ENCODE measurements at regions not wholly inside any gene's neighbourhood (a gene's known extent, or its start where the extent isn't known, plus 50 kb on each side); places are given as distances from the start of the nearest gene placed in this dataset.

- no peak for TF ChIP-seq REST (IDR thresholded peaks at IDR 0.05; ENCODE audit: low read depth)
- no peak for TF ChIP-seq SRF (IDR thresholded peaks at IDR 0.05; ENCODE audit: low read depth)
- TF ChIP-seq ZNF274 (IDR thresholded peaks at IDR 0.05; ENCODE audit: low read depth, low read length): no peak
- TF ChIP-seq POLR2A (IDR thresholded peaks at IDR 0.05; ENCODE audit: borderline replicate concordance, extremely low read depth, insufficient read depth, insufficient read length): no peak
- no peak for TF ChIP-seq EZH2phosphoT487 (IDR thresholded peaks at IDR 0.05; ENCODE audit: borderline replicate concordance)
Observed at GRCh38 chr12:108033090-108033489, 96.0 kb upstream of the WSCD2 start (continued).

GRCh38 chr12:108035372-108035771, 93.7 kb upstream of the WSCD2 start:
- Histone ChIP-seq H3K4me1 (ENCODE audit: control insufficient read depth in 1 of 2, insufficient read depth in 2 of 2, low read length in 2 of 2) (no peaks in the 10 kb centered on the region), H3K9me2 (ENCODE audit: insufficient read depth) (no peaks in the 10 kb centered on the region), H3K27me3 (ENCODE audit: insufficient read depth, low read length) (peaks cover 29% of the 10 kb centered on the region), H3K36me3 (ENCODE audit: control insufficient read depth in 1 of 2, insufficient read depth in 2 of 2, low read length in 2 of 2) (no peaks in the 10 kb centered on the region), H3K9ac (ENCODE audit: low read length) (no peak overlapping the region), H4K20me1 (ENCODE audit: insufficient read depth) (no peaks in the 10 kb centered on the region), H3K79me2 (ENCODE audit: insufficient read depth, low read length) (no peaks in the 10 kb centered on the region), H3K4me3 (replicated peaks in 1 of 2; ENCODE audit: low read depth in 1 of 2, low read length in 2 of 2) (no peak overlapping the region), H3K27ac (ENCODE audit: low read depth, low read length) (no peak overlapping the region), H2AFZ (ENCODE audit: low read depth, low read length, poor library complexity, severe bottlenecking) (no peak overlapping the region), H3K9me3 (ENCODE audit: control insufficient read depth in 1 of 2, insufficient read depth in 1 of 2, low read depth in 1 of 2, low read length in 2 of 2) (no peaks in the 10 kb centered on the region), H3K4me2 (ENCODE audit: low read length) (no peak overlapping the region)
- intact Hi-C loops (cut with micrococcal nuclease): no loop called here
- ATAC-seq (no peak), DNase-seq (ENCODE audit: low read depth, low spot score) (no peak)
- TF ChIP-seq FOSL1 (IDR thresholded peaks at IDR 0.05; ENCODE audit: low read depth) (no peak), SRF (IDR thresholded peaks at IDR 0.05; ENCODE audit: low read depth) (no peak), TCF7L2 (IDR thresholded peaks at IDR 0.05; ENCODE audit: borderline replicate concordance, extremely low read depth, insufficient read depth, insufficient read length) (no peak), EGR1 (IDR thresholded peaks at IDR 0.05; ENCODE audit: low read depth) (no peak), ELF1 (IDR thresholded peaks at IDR 0.05; ENCODE audit: borderline replicate concordance, low read depth) (no peak), POLR2AphosphoS5 (IDR thresholded peaks at IDR 0.05; ENCODE audit: low read depth, low read length) (no peak), RAD21 (IDR thresholded peaks at IDR 0.05; ENCODE audit: low read depth) (no peak), ZNF274 (IDR thresholded peaks at IDR 0.05; ENCODE audit: low read depth, low read length) (no peak), CTCF (IDR thresholded peaks at IDR 0.05 in 2 of 3, conservative IDR thresholded peaks at IDR 0.05 in 1 of 3; ENCODE audit: borderline replicate concordance in 1 of 3, insufficient read depth in 1 of 3, low read depth in 2 of 3, low read length in 2 of 3) (no peak), ZFX (IDR thresholded peaks at IDR 0.05) (no peak), ATF3 (IDR thresholded peaks at IDR 0.05) (no peak), REST (IDR thresholded peaks at IDR 0.05; ENCODE audit: low read depth) (no peak)
- BruUV-seq (replicated peaks): no TSS peak
- RAD21 ChIA-PET (ENCODE audit: low non-redundant PET in 1 of 2, low total read pairs in 2 of 2, uncharacterized antibody in 2 of 2, unreplicated experiment in 2 of 2): no interaction called here
- CTCF ChIA-PET: no interaction called here
- POLR2A ChIA-PET: no interaction called here

Data from HCT116 (cell line).